ENCODE measurements at regions not wholly inside any gene's neighbourhood (a gene's known extent, or its start where the extent isn't known, plus 50 kb on each side); places are given as distances from the start of the nearest gene placed in this dataset.

DNA sequence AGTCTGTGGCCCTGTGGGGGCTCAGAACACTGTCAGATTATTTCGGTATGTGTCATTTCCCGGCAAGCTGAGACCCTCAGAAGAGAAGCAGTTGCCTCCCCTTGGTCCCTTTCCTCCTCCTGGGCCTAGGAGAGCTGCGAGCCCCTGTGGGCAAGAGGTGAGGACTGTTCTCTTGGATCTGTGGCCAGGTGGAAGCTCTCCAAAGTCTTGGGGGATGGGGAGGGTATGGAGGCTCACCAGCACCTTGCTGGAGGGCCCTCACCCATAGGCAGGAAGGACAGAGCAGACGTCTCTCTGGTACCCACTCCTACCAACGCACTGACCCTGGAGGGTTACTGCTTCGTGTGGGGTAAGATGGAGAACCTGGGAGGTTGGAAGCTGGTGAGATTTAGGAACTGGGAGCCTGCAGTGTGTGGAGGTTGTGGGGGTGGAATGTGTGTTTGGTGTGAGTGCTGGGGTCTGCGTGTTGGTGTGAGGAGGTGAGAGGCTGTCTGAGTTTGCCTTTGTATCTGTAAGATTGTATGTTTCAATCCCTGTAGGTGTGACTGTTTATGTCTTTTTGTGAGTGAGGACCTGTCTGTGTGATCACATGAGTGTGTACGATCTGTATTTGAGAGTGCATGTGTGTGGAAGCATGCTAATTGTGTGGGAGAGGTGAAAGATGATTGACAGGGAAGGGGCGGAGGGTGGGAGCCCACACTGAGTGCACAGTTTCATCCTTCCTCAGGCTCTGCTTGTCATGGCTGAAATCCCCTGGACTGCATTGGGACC is 52.4 kb upstream of the PSD2 start:
- TF ChIP-seq, protein P1, sequence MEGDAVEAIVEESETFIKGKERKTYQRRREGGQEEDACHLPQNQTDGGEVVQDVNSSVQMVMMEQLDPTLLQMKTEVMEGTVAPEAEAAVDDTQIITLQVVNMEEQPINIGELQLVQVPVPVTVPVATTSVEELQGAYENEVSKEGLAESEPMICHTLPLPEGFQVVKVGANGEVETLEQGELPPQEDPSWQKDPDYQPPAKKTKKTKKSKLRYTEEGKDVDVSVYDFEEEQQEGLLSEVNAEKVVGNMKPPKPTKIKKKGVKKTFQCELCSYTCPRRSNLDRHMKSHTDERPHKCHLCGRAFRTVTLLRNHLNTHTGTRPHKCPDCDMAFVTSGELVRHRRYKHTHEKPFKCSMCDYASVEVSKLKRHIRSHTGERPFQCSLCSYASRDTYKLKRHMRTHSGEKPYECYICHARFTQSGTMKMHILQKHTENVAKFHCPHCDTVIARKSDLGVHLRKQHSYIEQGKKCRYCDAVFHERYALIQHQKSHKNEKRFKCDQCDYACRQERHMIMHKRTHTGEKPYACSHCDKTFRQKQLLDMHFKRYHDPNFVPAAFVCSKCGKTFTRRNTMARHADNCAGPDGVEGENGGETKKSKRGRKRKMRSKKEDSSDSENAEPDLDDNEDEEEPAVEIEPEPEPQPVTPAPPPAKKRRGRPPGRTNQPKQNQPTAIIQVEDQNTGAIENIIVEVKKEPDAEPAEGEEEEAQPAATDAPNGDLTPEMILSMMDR (IDR thresholded peaks at IDR 0.05; ENCODE audit: low read length): no peak
- no peak for TF ChIP-seq EZH2 (IDR thresholded peaks at IDR 0.05; ENCODE audit: borderline replicate concordance, low read length)

Measured in OCI-LY1 (cell line).